Neural cell (in vitro differentiated cells): ENCODE measurements at regions not wholly inside any gene's neighbourhood (a gene's known extent, or its start where the extent isn't known, plus 50 kb on each side); places are given as distances from the start of the nearest gene placed in this dataset.

ENCODE experiments used
- H2AFZ ChIP-seq: fragments of 200-600, 300-800 bp; sonication (generic), shearing (Covaris generic); 2 replicates; pipeline ENCODE4 v1.6.0; 2014; ENCODE audit warnings: low read depth, mild to moderate bottlenecking, antibody characterized with exemption, low read length, moderate library complexity
- H3F3A ChIP-seq: fragments of 200-600 bp; shearing (Covaris generic); 2 replicates; pipeline ENCODE4 v1.6.1; 2016; ENCODE audit warnings: mild to moderate bottlenecking, moderate library complexity, mixed read lengths, antibody characterized with exemption, low read length; ENCODE audit not compliant: insufficient read depth, poor library complexity, severe bottlenecking
- H3K27ac ChIP-seq: fragments of 200-600, 300-800 bp; sonication (generic), shearing (Covaris generic); 2 replicates; pipeline ENCODE4 v1.5.1; 2014; ENCODE audit warnings: mild to moderate bottlenecking, low read length, moderate library complexity
- H3K27me3 ChIP-seq: fragments of 300-800, 200-600 bp; sonication (generic), shearing (Covaris generic); 2 replicates; pipeline ENCODE4 v1.6.0; 2014; ENCODE audit warnings: mild to moderate bottlenecking, low read depth, low read length, moderate library complexity; ENCODE audit not compliant: insufficient read depth
- H3K36me3 ChIP-seq: fragments of 300-800, 200-600 bp; sonication (generic), shearing (Covaris generic); 2 replicates; pipeline ENCODE4 v1.5.1; 2014; ENCODE audit warnings: mild to moderate bottlenecking, antibody characterized with exemption, low read length, moderate library complexity; ENCODE audit not compliant: insufficient read depth
- H3K4me2 ChIP-seq: fragments of 300-800, 200-600 bp; sonication (generic), shearing (Covaris generic); 2 replicates; pipeline ENCODE4 v1.6.0; 2014; ENCODE audit warnings: mild to moderate bottlenecking, low read length
- H3K4me3 ChIP-seq: fragments of 300-800, 200-600 bp; sonication (generic), shearing (Covaris generic); 2 replicates; pipeline ENCODE4 v1.5.1; 2014; ENCODE audit warnings: mild to moderate bottlenecking, low read length, moderate library complexity
- H3K79me2 ChIP-seq: fragments of 200-600 bp; shearing (Covaris generic); replicated peaks from 2 replicates; pipeline ENCODE4 v1.6.0; 2014; ENCODE audit warnings: mild to moderate bottlenecking, low read length, moderate library complexity; ENCODE audit not compliant: insufficient read depth
- H3K9ac ChIP-seq: fragments of 300-800, 200-600 bp; sonication (generic), shearing (Covaris generic); 2 replicates; pipeline ENCODE4 v1.6.1; 2016; ENCODE audit warnings: mild to moderate bottlenecking, low read length, mixed read lengths
- H3K9me2 ChIP-seq: fragments of 200-600 bp; shearing (Covaris generic); 2 replicates; pipeline ENCODE4 v1.6.1; 2016; ENCODE audit warnings: mild to moderate bottlenecking, low read length, mixed read lengths; ENCODE audit not compliant: insufficient read depth
- H3K9me3 ChIP-seq: fragments of 200-600, 300-800 bp; sonication (generic), shearing (Covaris generic); 2 replicates; pipeline ENCODE4 v1.6.1; 2016; ENCODE audit warnings: mild to moderate bottlenecking, mixed run types, low read length, moderate library complexity, mixed read lengths
- H4K20me1 ChIP-seq: fragments of 200-600 bp; shearing (Covaris generic); 2 replicates; pipeline ENCODE4 v1.6.1; 2016; ENCODE audit warnings: mild to moderate bottlenecking, mixed run types; ENCODE audit not compliant: insufficient read depth
- EP300 ChIP-seq: fragments of 450-650 bp; conservative IDR thresholded peaks from 2 replicates; pipeline ENCODE4 v1.6.1; 2014; ENCODE audit warnings: antibody characterized with exemption, mild to moderate bottlenecking, moderate library complexity; ENCODE audit not compliant: poor library complexity, severe bottlenecking
- EZH2 ChIP-seq: fragments of 200-600, 300-800 bp; shearing (Covaris generic), sonication (generic); IDR thresholded peaks from 2 replicates; pipeline ENCODE4 v1.6.1; 2014; ENCODE audit warnings: antibody characterized with exemption, low read length, borderline replicate concordance, mild to moderate bottlenecking; ENCODE audit not compliant: insufficient read depth, poor library complexity, severe bottlenecking
- MXI1 ChIP-seq: fragments of 450-650 bp; conservative IDR thresholded peaks from 2 replicates; pipeline ENCODE4 v1.6.1; 2014; ENCODE audit warnings: antibody characterized with exemption, mild to moderate bottlenecking; ENCODE audit not compliant: poor library complexity, severe bottlenecking
- POLR2AphosphoS5 ChIP-seq: IDR thresholded peaks from 2 replicates; pipeline ENCODE4 v1.6.1; 2012
- RAD21 ChIP-seq: fragments of 450-650 bp; conservative IDR thresholded peaks from 2 replicates; pipeline ENCODE4 v1.6.1; 2014; ENCODE audit warnings: antibody characterized with exemption, mild to moderate bottlenecking, moderate library complexity
- SMC3 ChIP-seq: fragments of 450-650 bp; conservative IDR thresholded peaks from 2 replicates; pipeline ENCODE4 v1.6.1; 2014; ENCODE audit warnings: antibody characterized with exemption, mild to moderate bottlenecking, moderate library complexity; ENCODE audit not compliant: poor library complexity
- TAF1 ChIP-seq: IDR thresholded peaks from 2 replicates; pipeline ENCODE4 v1.6.1; 2012; ENCODE audit warnings: low read depth
- TF ChIP-seq, protein P1 (sequence below): fragments of 450-650 bp; IDR thresholded peaks from 2 replicates; pipeline ENCODE4 v1.5.1; 2014; ENCODE audit warnings: antibody characterized with exemption, mild to moderate bottlenecking, moderate library complexity; ENCODE audit not compliant: poor library complexity, severe bottlenecking
- TF ChIP-seq, protein P2 (sequence below): IDR thresholded peaks from 2 replicates; pipeline ENCODE4 v1.6.1; 2012; ENCODE audit warnings: borderline replicate concordance

DNA sequence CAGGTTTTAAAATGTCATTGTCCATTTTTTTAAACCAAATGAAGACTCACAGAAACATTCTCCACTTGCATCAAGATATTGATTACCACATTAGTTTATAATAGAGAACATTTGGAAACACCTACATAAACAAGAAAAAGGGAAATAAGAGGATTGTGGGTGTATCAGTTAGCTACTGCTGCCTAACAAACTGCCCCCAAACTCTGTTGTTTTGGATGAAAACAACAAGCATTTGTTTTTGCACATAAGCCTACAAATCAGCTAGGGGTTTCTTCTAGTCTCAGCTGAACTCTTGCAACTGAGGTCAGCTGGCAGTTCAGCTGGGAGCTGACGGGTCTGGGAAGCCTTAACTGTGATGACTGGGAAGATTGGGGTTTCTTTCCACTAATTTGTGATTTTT, 464.4 kb downstream of the COG6 start:
- H3F3A ChIP-seq: peaks cover 9% of the 10 kb centered on the region
- H3K4me2 ChIP-seq: no peak overlapping the region
- H3K27me3 ChIP-seq: no peaks in the 10 kb centered on the region
- no peaks in the 10 kb centered on the region for H4K20me1 ChIP-seq
- H3K27ac ChIP-seq: no peak overlapping the region
- H3K9ac ChIP-seq: no peak overlapping the region
- no peaks in the 10 kb centered on the region for H3K79me2 ChIP-seq
- TF ChIP-seq, protein P1, sequence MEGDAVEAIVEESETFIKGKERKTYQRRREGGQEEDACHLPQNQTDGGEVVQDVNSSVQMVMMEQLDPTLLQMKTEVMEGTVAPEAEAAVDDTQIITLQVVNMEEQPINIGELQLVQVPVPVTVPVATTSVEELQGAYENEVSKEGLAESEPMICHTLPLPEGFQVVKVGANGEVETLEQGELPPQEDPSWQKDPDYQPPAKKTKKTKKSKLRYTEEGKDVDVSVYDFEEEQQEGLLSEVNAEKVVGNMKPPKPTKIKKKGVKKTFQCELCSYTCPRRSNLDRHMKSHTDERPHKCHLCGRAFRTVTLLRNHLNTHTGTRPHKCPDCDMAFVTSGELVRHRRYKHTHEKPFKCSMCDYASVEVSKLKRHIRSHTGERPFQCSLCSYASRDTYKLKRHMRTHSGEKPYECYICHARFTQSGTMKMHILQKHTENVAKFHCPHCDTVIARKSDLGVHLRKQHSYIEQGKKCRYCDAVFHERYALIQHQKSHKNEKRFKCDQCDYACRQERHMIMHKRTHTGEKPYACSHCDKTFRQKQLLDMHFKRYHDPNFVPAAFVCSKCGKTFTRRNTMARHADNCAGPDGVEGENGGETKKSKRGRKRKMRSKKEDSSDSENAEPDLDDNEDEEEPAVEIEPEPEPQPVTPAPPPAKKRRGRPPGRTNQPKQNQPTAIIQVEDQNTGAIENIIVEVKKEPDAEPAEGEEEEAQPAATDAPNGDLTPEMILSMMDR: no peak
- TF ChIP-seq, protein P2, sequence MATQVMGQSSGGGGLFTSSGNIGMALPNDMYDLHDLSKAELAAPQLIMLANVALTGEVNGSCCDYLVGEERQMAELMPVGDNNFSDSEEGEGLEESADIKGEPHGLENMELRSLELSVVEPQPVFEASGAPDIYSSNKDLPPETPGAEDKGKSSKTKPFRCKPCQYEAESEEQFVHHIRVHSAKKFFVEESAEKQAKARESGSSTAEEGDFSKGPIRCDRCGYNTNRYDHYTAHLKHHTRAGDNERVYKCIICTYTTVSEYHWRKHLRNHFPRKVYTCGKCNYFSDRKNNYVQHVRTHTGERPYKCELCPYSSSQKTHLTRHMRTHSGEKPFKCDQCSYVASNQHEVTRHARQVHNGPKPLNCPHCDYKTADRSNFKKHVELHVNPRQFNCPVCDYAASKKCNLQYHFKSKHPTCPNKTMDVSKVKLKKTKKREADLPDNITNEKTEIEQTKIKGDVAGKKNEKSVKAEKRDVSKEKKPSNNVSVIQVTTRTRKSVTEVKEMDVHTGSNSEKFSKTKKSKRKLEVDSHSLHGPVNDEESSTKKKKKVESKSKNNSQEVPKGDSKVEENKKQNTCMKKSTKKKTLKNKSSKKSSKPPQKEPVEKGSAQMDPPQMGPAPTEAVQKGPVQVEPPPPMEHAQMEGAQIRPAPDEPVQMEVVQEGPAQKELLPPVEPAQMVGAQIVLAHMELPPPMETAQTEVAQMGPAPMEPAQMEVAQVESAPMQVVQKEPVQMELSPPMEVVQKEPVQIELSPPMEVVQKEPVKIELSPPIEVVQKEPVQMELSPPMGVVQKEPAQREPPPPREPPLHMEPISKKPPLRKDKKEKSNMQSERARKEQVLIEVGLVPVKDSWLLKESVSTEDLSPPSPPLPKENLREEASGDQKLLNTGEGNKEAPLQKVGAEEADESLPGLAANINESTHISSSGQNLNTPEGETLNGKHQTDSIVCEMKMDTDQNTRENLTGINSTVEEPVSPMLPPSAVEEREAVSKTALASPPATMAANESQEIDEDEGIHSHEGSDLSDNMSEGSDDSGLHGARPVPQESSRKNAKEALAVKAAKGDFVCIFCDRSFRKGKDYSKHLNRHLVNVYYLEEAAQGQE: no peak
- TF ChIP-seq POLR2AphosphoS5 (no peak), RAD21 (no peak), TAF1 (no peak), EP300 (no peak), SMC3 (no peak), EZH2 (no peak), MXI1 (no peak)
- H3K4me3 ChIP-seq: no peak overlapping the region
- H2AFZ ChIP-seq: no peak overlapping the region
- H3K9me2 ChIP-seq: no peaks in the 10 kb centered on the region
- no peaks in the 10 kb centered on the region for H3K36me3 ChIP-seq
- H3K9me3 ChIP-seq: no peaks in the 10 kb centered on the region

DNA sequence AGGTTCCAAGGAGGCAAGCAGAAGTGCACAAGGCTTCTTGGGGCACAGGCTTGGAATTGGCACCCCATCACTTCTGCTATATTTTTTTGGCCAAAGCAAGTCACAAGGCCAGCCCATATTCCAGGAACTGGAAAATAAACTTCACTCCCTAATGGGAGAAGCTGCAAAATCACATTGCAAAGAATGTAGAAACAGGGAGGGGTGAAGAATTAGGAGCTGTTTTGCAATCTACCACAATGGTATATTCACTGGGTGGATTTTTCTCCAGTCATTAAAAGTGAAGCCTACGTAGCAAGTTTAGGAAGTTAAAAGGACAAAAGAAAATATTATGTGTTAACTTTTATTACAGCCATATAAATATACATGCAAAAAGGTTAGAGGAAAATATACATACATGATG, 464.8 kb downstream of the COG6 start:
- Histone ChIP-seq H3K36me3 (no peaks in the 10 kb centered on the region), H4K20me1 (no peaks in the 10 kb centered on the region), H3K27me3 (no peaks in the 10 kb centered on the region), H3F3A (peaks cover 9% of the 10 kb centered on the region), H3K4me3 (no peak overlapping the region), H3K27ac (no peak overlapping the region), H3K79me2 (no peaks in the 10 kb centered on the region), H3K9ac (no peak overlapping the region), H3K9me2 (no peaks in the 10 kb centered on the region), H3K4me2 (no peak overlapping the region), H3K9me3 (no peaks in the 10 kb centered on the region), H2AFZ (no peak overlapping the region)
- no peak for TF ChIP-seq TAF1
- TF ChIP-seq SMC3: no peak
- no peak for TF ChIP-seq POLR2AphosphoS5
- TF ChIP-seq RAD21: no peak
- TF ChIP-seq, protein P1: no peak
- no peak for TF ChIP-seq EZH2
- TF ChIP-seq EP300: no peak
- no peak for TF ChIP-seq MXI1
- TF ChIP-seq, protein P2: no peak
